Forelimb muscle (tissue), 1 donor: ENCODE measurements at regions not wholly inside any gene's neighbourhood (a gene's known extent, or its start where the extent isn't known, plus 50 kb on each side); places are given as distances from the start of the nearest gene placed in this dataset.
"Not testable (repeated sequence)": the region's sequence is repeated elsewhere in the genome, so short reads cannot be mapped to it uniquely, and the experiment has no call there.

Experiments used
- DNase-seq: peaks from one replicate; pipeline ENCODE4 v3.0.0-alpha.2; 2013; ENCODE audit warnings: low read depth

- no peak for DNase-seq
These were observed 58.6 kb upstream of the SLC38A4 start for GRCh38 chr12:46884362-46884761.

GRCh38 chr12:46886541-46887041 lies 60.8 kb upstream of the SLC38A4 start:
- no peak for DNase-seq

DNA sequence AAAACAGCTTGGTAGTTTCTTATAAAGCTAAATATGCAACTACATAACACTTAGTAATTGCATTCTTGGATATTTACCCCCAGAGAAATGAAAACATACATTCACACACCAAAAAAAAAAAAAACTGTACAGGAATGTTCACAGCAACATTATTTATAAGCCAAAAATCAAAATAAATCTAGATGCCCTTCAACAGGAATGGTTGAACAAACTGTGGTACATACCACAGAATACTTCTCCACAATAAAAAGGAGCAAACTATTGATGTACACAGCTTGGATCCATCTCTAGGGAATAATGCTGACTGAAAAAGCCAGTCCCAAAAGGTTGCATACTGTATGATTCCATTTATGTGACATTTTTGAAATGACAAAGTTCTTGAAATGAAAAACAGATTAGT lies 62.1 kb upstream of the SLC38A4 start:
- no peak for DNase-seq

GRCh38 chr12:46888568-46888967 lies 62.8 kb upstream of the SLC38A4 start:
- no peak for DNase-seq

DNA sequence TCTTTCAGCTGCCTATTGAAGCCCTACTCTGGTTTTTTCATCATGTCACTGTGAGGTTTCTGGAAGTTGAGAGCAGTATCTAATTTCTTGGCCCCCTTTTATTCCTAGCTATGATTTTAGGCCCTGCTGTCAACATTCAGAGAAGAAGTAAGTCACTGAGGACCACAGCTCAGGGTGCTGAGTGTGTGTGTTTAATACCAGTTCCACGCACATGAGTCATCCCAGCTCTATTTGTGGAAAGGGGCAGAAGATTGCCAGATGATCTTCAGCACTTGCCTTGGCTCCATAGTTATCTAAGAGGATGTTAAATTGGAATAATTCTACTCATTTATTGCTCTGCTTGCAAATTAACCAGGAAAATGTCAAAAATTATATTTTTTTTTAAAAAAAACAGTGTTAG lies 65.5 kb upstream of the SLC38A4 start:
- DNase-seq, result no peak

GRCh38 chr12:46892034-46892705 lies 66.4 kb upstream of the SLC38A4 start:
- no peak for DNase-seq

- DNase-seq, result no peak
These were observed 67.1 kb upstream of the SLC38A4 start for GRCh38 chr12:46892887-46893286.

GRCh38 chr12:46893434-46893833 lies 67.6 kb upstream of the SLC38A4 start:
- DNase-seq, result no peak

- DNase-seq, result no peak
These were observed 69.9 kb upstream of the SLC38A4 start for GRCh38 chr12:46895726-46896125.

- no peak for DNase-seq
These were observed 70.9 kb upstream of the SLC38A4 start for GRCh38 chr12:46896680-46897079.

GRCh38 chr12:46898152-46898931 lies 72.5 kb upstream of the SLC38A4 start:
- no peak for DNase-seq

GRCh38 chr12:46898989-46899388 lies 73.2 kb upstream of the SLC38A4 start:
- DNase-seq, result no peak

GRCh38 chr12:46900734-46901463 lies 75.1 kb upstream of the SLC38A4 start:
- DNase-seq, result no peak

GRCh38 chr12:46901464-46902205 lies 75.8 kb upstream of the SLC38A4 start:
- DNase-seq, result no peak

DNA sequence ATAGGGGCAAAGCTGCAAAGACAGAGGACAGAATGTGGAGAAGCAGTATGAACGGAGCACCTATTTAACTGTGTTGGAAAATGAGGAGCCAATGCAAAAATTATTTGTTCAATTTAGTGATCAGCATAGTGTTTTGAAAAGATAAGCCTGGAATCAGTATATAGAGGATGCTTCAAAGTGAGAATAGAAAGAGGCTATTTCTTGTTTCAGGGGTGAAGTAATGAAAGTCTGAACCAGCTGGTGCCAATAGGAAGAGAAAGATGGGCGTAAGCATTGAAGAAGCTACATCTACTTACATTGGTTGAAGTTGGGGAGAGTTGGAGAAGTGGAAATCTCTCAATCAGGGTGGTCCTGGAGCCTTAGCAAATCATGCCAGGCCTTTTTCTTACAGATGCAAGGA lies 77.3 kb upstream of the SLC38A4 start:
- no peak for DNase-seq

DNA sequence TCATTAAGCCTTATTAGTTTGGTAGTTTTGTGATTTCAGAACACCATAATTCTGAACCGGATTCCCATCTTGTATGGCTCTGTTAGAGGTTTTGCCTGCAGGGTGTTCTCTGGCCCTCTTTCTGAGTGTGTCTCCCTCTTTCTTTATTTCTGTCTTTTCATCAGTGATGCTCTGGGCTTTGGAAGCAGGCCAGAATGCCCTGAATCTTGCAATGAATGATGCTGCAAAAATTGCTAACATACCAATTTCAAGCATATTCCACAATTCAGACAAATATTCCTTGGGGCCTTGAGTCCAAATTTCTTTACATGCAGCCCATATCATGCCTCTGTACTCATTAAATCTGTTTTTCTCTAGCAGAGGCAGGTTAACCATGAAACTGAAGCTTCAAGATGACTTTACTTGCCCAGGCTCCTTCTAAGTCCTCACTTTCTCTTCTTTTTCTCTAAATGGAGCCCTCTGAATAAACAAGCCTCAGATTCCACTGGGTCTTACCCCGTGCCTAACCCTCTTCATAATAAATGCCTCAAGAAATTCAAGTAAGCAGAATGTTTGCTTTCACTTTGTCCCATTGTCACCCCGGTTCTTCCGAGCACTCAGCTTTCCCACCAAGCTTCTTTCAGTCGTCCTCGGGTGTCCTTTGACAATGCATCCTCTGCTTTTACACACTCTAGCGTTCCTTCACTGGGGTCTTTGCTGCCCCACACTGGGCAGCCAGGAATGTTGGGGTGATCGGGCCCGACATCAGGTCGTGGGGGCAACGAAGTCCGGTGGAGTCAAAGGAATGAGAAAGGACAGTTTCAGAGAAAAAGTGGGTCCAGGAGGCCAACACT lies 78.8 kb upstream of the SLC38A4 start:
- no peak for DNase-seq

GRCh38 chr12:46905239-46905627 lies 79.4 kb upstream of the SLC38A4 start:
- DNase-seq, result not testable (repeated sequence)

DNA sequence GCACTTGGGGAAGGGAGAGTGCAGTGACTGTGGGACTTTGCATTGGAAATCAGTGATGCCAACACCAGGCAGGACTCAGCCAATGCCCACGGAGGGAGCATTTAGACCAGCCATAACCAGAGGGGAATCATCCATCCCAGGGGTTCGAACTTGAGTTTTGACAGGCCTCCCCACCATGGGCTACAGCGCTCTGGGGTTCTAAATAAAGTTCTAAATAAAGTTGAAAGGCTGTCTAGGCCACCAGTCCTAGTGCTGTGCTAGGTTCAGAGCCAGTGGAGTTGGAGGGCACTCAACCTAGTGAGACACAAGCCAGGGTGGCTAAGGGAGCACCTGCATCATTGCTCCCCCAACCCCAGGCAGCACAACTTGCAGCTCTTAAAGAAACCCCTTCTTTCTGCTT lies 82.0 kb upstream of the SLC38A4 start:
- DNase-seq, result no peak

GRCh38 chr12:46908236-46908935 lies 82.6 kb upstream of the SLC38A4 start:
- DNase-seq, result no peak

GRCh38 chr12:46908936-46909635 lies 83.3 kb upstream of the SLC38A4 start:
- DNase-seq, result no peak
